Parathyroid adenoma (tissue), 2 donors: ENCODE measurements at regions not wholly inside any gene's neighbourhood (a gene's known extent, or its start where the extent isn't known, plus 50 kb on each side); places are given as distances from the start of the nearest gene placed in this dataset.

Source experiments
- H2AFZ ChIP-seq: fragments of 300-600 bp; sonication (generic); one replicate; pipeline ENCODE4 v1.7.0; 2017; ENCODE audit warnings: antibody characterized with exemption, mild to moderate bottlenecking
- H3K27ac ChIP-seq: fragments of 300-600 bp; sonication (generic); one replicate; pipeline ENCODE4 v1.7.0; 2017
- H3K27me3 ChIP-seq: fragments of 300-600 bp; sonication (generic); one replicate; pipeline ENCODE4 v1.7.0; 2017; ENCODE audit warnings: low read length; ENCODE audit not compliant: control insufficient read depth, insufficient read depth
- H3K36me3 ChIP-seq: fragments of 300-600 bp; sonication (generic); one replicate; pipeline ENCODE4 v1.7.0; 2017; ENCODE audit warnings: low read length; ENCODE audit not compliant: control insufficient read depth, insufficient read depth
- H3K4me1 ChIP-seq: fragments of 300-600 bp; sonication (generic); one replicate; pipeline ENCODE4 v1.7.0; 2017; ENCODE audit warnings: control low read depth
- H3K4me2 ChIP-seq: fragments of 300-600 bp; sonication (generic); one replicate; pipeline ENCODE4 v1.7.0; 2017; ENCODE audit warnings: low read length
- H3K4me3 ChIP-seq: fragments of 300-600 bp; sonication (generic); one replicate; pipeline ENCODE4 v1.7.0; 2017; ENCODE audit warnings: low read depth, low read length
- H3K79me2 ChIP-seq: fragments of 300-600 bp; sonication (generic); one replicate; pipeline ENCODE4 v1.7.0; 2017; ENCODE audit warnings: control low read depth
- H3K9ac ChIP-seq: fragments of 300-600 bp; sonication (generic); one replicate; pipeline ENCODE4 v1.7.0; 2017; ENCODE audit warnings: mild to moderate bottlenecking
- H3K9me3 ChIP-seq: fragments of 300-600 bp; sonication (generic); one replicate; pipeline ENCODE4 v1.7.0; 2017; ENCODE audit warnings: low read length; ENCODE audit not compliant: control insufficient read depth
- CTCF ChIP-seq: fragments of 300-600 bp; sonication (generic); IDR thresholded peaks from one replicate; pipeline ENCODE4 v1.7.0; 2017; ENCODE audit warnings: antibody characterized with exemption, mild to moderate bottlenecking
- donor health status: primary hyperparathyroidism.

GRCh38 chr21:35368326-35368725, 319.2 kb upstream of the RUNX1 start:
- H3K9me3 ChIP-seq, result no peaks in the 10 kb centered on the region
- H3K4me1 ChIP-seq, result no peaks in the 10 kb centered on the region
- no peak for TF ChIP-seq CTCF
- no peak overlapping the region for H3K27ac ChIP-seq
- no peaks in the 10 kb centered on the region for H3K27me3 ChIP-seq
- H3K79me2 ChIP-seq, result no peaks in the 10 kb centered on the region
- H3K4me2 ChIP-seq, result no peak overlapping the region
- H3K4me3 ChIP-seq, result no peak overlapping the region
- no peaks in the 10 kb centered on the region for H3K36me3 ChIP-seq
- no peak overlapping the region for H2AFZ ChIP-seq
- H3K9ac ChIP-seq, result no peak overlapping the region

DNA sequence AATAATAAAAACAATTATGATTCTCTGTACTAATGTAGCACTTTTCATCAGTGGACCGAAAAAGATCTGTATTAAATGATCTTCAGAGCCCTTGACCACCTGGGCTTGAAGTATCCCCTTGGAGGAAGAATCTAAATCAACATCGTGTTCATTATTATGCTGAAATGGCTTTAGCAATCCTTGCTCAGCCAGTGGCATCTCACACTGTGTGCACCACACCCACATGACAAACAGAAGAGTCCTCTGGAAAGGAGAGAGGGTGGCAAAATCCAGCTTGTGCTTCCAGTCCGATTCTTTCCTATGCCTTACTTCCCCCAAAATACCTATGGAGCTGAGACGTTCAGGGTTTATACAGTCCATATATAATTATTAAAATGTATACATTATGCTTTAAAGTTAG, 318.5 kb upstream of the RUNX1 start:
- Histone ChIP-seq H3K4me2 (no peak overlapping the region), H3K4me3 (no peak overlapping the region), H3K9ac (no peak overlapping the region), H3K79me2 (no peaks in the 10 kb centered on the region), H2AFZ (no peak overlapping the region), H3K36me3 (no peaks in the 10 kb centered on the region), H3K27ac (no peak overlapping the region), H3K27me3 (no peaks in the 10 kb centered on the region), H3K4me1 (no peaks in the 10 kb centered on the region), H3K9me3 (no peaks in the 10 kb centered on the region)
- no peak for TF ChIP-seq CTCF

DNA sequence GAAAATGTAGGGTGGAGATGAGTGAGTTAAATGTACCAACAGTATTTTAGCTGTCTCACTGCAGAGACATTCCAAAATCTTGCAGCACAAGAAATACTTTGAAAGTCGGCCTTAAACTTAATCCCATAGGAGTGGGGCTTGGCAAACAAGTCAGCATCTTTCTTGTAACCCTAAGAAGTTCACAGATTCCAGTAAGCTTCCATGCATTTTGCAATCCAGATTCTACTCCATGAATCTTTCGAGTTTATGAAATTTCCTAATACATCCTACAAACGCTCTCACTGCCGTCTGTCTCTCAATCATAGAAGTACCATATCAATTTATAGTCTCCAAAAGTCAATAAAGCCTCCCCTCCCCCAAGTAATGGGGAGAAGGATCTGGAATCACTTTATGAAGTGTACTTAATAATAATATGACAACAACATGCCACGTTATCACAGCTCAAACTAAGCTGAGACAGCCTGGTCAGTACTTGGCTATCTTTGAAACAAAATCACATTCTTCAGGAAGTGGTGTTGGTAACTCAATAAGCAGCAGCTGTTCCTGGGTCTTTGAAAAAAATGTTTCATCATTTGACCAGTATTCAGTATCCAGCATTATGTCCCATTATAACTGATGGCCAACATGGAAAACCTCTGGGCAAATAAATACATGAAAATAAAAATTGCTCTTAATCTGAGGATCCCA, 317.4 kb upstream of the RUNX1 start:
- no peak overlapping the region for H3K4me3 ChIP-seq
- H3K79me2 ChIP-seq, result no peaks in the 10 kb centered on the region
- H3K4me2 ChIP-seq, result no peak overlapping the region
- peak overlapping the region; percentile 9 for H3K27ac ChIP-seq
- no peaks in the 10 kb centered on the region for H3K36me3 ChIP-seq
- no peaks in the 10 kb centered on the region for H3K27me3 ChIP-seq
- H2AFZ ChIP-seq, result no peak overlapping the region
- TF ChIP-seq CTCF, result no peak
- no peaks in the 10 kb centered on the region for H3K4me1 ChIP-seq
- H3K9me3 ChIP-seq, result no peaks in the 10 kb centered on the region
- no peak overlapping the region for H3K9ac ChIP-seq

- H3K4me3 ChIP-seq, result no peak overlapping the region
- no peak overlapping the region for H2AFZ ChIP-seq
- H3K27me3 ChIP-seq, result no peaks in the 10 kb centered on the region
- H3K27ac ChIP-seq, result no peak overlapping the region
- no peak overlapping the region for H3K9ac ChIP-seq
- TF ChIP-seq CTCF, result no peak
- H3K9me3 ChIP-seq, result no peaks in the 10 kb centered on the region
- H3K4me1 ChIP-seq, result no peaks in the 10 kb centered on the region
- H3K36me3 ChIP-seq, result no peaks in the 10 kb centered on the region
- no peak overlapping the region for H3K4me2 ChIP-seq
- H3K79me2 ChIP-seq, result no peaks in the 10 kb centered on the region
Measured at GRCh38 chr21:35363458-35363857, 314.4 kb upstream of the RUNX1 start.

DNA sequence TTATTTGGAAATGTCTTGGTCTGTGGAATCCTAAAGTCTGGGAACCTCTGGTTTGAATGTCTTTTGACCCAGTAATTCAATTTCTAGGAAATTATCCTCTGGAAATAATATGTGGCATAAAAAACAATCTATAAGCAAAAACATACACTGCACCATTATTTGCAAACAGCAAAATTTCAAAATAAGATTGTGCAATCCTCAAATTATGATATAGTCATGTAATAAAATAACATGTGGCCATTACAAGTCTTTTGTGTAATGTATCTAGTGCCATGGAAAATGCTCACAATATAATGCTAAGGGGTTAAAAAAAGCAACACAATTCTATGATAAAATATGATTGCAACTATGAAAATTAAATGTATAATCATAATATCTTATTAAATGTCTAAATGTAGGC, 312.9 kb upstream of the RUNX1 start:
- no peaks in the 10 kb centered on the region for H3K79me2 ChIP-seq
- no peak overlapping the region for H3K27ac ChIP-seq
- no peaks in the 10 kb centered on the region for H3K4me1 ChIP-seq
- H3K4me2 ChIP-seq, result no peak overlapping the region
- H3K9ac ChIP-seq, result no peak overlapping the region
- H3K4me3 ChIP-seq, result no peak overlapping the region
- no peak for TF ChIP-seq CTCF
- no peaks in the 10 kb centered on the region for H3K36me3 ChIP-seq
- H3K9me3 ChIP-seq, result no peaks in the 10 kb centered on the region
- no peaks in the 10 kb centered on the region for H3K27me3 ChIP-seq
- no peak overlapping the region for H2AFZ ChIP-seq
